Esophagus (tissue), 2 donors: ENCODE measurements at regions not wholly inside any gene's neighbourhood (a gene's known extent, or its start where the extent isn't known, plus 50 kb on each side); places are given as distances from the start of the nearest gene placed in this dataset.

ENCODE experiments used
- H3K27ac ChIP-seq, 2 donors: one replicate each; pipeline ENCODE4 v1.5.1; 2013; ENCODE audit warnings: low read depth in 2 of 2, mild to moderate bottlenecking in 2 of 2, inconsistent platforms in 1 of 2, low read length in 1 of 2, moderate library complexity in 1 of 2
- H3K27me3 ChIP-seq, 2 donors: one replicate each; pipeline ENCODE4 v1.6.1; 2013; ENCODE audit warnings: low read length in 2 of 2, control low read depth in 1 of 2, mild to moderate bottlenecking in 1 of 2; ENCODE audit not compliant: insufficient read depth in 2 of 2, control insufficient read depth in 1 of 2
- H3K36me3 ChIP-seq, 2 donors: one replicate each; pipeline ENCODE4 v1.6.1; 2013; ENCODE audit warnings: low read length in 1 of 2; ENCODE audit not compliant: control insufficient read depth in 2 of 2, insufficient read depth in 2 of 2
- H3K4me1 ChIP-seq, 2 donors: one replicate each; pipeline ENCODE4 v1.6.1; 2013; ENCODE audit warnings: low read length in 1 of 2; ENCODE audit not compliant: control insufficient read depth in 2 of 2, insufficient read depth in 2 of 2
- H3K4me3 ChIP-seq, 2 donors: one replicate each; pipeline ENCODE4 v1.5.1; 2013; ENCODE audit warnings: low read length in 2 of 2, mild to moderate bottlenecking in 2 of 2, low read depth in 1 of 2, moderate library complexity in 1 of 2
- H3K9me3 ChIP-seq, 2 donors: one replicate each; pipeline ENCODE4 v1.6.1; 2013; ENCODE audit warnings: mild to moderate bottlenecking in 2 of 2, low read depth in 1 of 2, low read length in 1 of 2, moderate library complexity in 1 of 2; ENCODE audit not compliant: control insufficient read depth in 2 of 2, insufficient read depth in 1 of 2
- WGBS, 2 donors: extraction: QIAGEN DNeasy Blood & Tissue Kit; methylation state at CpG; one replicate each; pipeline ENCODE4 v1.1.7; 2013; 5-methylcytosine and 5-hydroxymethylcytosine counted together
- donor health status: healthy with polysubstance abuse.
- donor health status: Bipolar disorder and iron deficiency.

GRCh38 chr17:77893144-77894044, 65.1 kb upstream of the TNRC6C start:
- Histone ChIP-seq H3K4me3 (no peak overlapping the region), H3K27ac (no peak overlapping the region), H3K9me3 (no peaks in the 10 kb centered on the region), H3K27me3 (no peaks in the 10 kb centered on the region), H3K36me3 (no peaks in the 10 kb centered on the region), H3K4me1 (no peaks in the 10 kb centered on the region)
- 83 to 91% methylated on average over 23 of the region's 23 CpGs for WGBS, 2 donors

GRCh38 chr17:77894126-77894956, 64.2 kb upstream of the TNRC6C start:
- WGBS, 2 donors, result 79 to 83% methylated on average over 14 of the region's 14 CpGs
- Histone ChIP-seq H3K36me3 (no peaks in the 10 kb centered on the region), H3K27me3 (no peaks in the 10 kb centered on the region), H3K4me1 (no peaks in the 10 kb centered on the region), H3K4me3 (no peak overlapping the region), H3K27ac (no peak overlapping the region), H3K9me3 (no peaks in the 10 kb centered on the region)

GRCh38 chr17:77897741-77898301, 60.7 kb upstream of the TNRC6C start:
- 88 to 89% methylated on average over 6 of the region's 6 CpGs for WGBS, 2 donors
- no peaks in the 10 kb centered on the region for H3K9me3 ChIP-seq
- H3K4me1 ChIP-seq, result no peaks in the 10 kb centered on the region
- H3K4me3 ChIP-seq, result no peak overlapping the region
- H3K27ac ChIP-seq, result no peak overlapping the region
- H3K27me3 ChIP-seq, result no peaks in the 10 kb centered on the region
- no peaks in the 10 kb centered on the region for H3K36me3 ChIP-seq

GRCh38 chr17:77898521-77899434, 59.7 kb upstream of the TNRC6C start:
- Histone ChIP-seq H3K4me1 (no peaks in the 10 kb centered on the region), H3K27ac (no peak overlapping the region), H3K27me3 (no peaks in the 10 kb centered on the region), H3K36me3 (no peaks in the 10 kb centered on the region), H3K9me3 (no peaks in the 10 kb centered on the region), H3K4me3 (no peak overlapping the region)
- WGBS, 2 donors, result 73 to 75% methylated on average over 18 of the region's 18 CpGs

- Histone ChIP-seq H3K27me3 (no peaks in the 10 kb centered on the region), H3K4me1 (no peaks in the 10 kb centered on the region), H3K9me3 (no peaks in the 10 kb centered on the region), H3K27ac (no peak overlapping the region), H3K4me3 (no peak overlapping the region), H3K36me3 (no peaks in the 10 kb centered on the region)
- 41 to 56% methylated on average over 7 of the region's 7 CpGs for WGBS, 2 donors
Observed at GRCh38 chr17:77899498-77899897, 59.0 kb upstream of the TNRC6C start.

GRCh38 chr17:77901481-77901880, 57.0 kb upstream of the TNRC6C start:
- H3K27ac ChIP-seq, result no peak overlapping the region
- H3K9me3 ChIP-seq, result no peaks in the 10 kb centered on the region
- H3K4me3 ChIP-seq, result no peak overlapping the region
- WGBS, 2 donors, result 93% methylated on average over 2 of the region's 2 CpGs
- no peaks in the 10 kb centered on the region for H3K36me3 ChIP-seq
- no peaks in the 10 kb centered on the region for H3K27me3 ChIP-seq
- no peaks in the 10 kb centered on the region for H3K4me1 ChIP-seq

- Histone ChIP-seq H3K27me3 (no peaks in the 10 kb centered on the region), H3K9me3 (no peaks in the 10 kb centered on the region), H3K36me3 (no peaks in the 10 kb centered on the region), H3K27ac (no peak overlapping the region), H3K4me1 (no peaks in the 10 kb centered on the region), H3K4me3 (no peak overlapping the region)
- WGBS, 2 donors, result 73 to 75% methylated on average over 12 of the region's 14 CpGs
Observed at GRCh38 chr17:77905266-77905665, 53.2 kb upstream of the TNRC6C start.

- H3K4me1 ChIP-seq, result no peaks in the 10 kb centered on the region
- WGBS, 2 donors, result 83 to 89% methylated on average over 9 of the region's 9 CpGs
- H3K36me3 ChIP-seq, result no peaks in the 10 kb centered on the region
- no peak overlapping the region for H3K27ac ChIP-seq
- H3K4me3 ChIP-seq, result no peak overlapping the region
- no peaks in the 10 kb centered on the region for H3K27me3 ChIP-seq
- no peaks in the 10 kb centered on the region for H3K9me3 ChIP-seq
Observed at GRCh38 chr17:77905766-77906165, 52.7 kb upstream of the TNRC6C start.

GRCh38 chr17:77906377-77906871, 52.1 kb upstream of the TNRC6C start:
- Histone ChIP-seq H3K36me3 (no peaks in the 10 kb centered on the region), H3K4me1 (no peaks in the 10 kb centered on the region), H3K27ac (no peak overlapping the region), H3K4me3 (no peak overlapping the region), H3K9me3 (no peaks in the 10 kb centered on the region), H3K27me3 (no peaks in the 10 kb centered on the region)
- 84 to 87% methylated on average over 10 of the region's 10 CpGs for WGBS, 2 donors
